CD4-positive, alpha-beta T cell treated with Interleukin-21 for 1 hour (primary cell): ENCODE measurements at regions not wholly inside any gene's neighbourhood (a gene's known extent, or its start where the extent isn't known, plus 50 kb on each side); places are given as distances from the start of the nearest gene placed in this dataset.
"Not testable (repeated sequence)": the region's sequence is repeated elsewhere in the genome, so short reads cannot be mapped to it uniquely, and the experiment has no call there.

Source experiments
- DNase-seq: peaks from one replicate; pipeline ENCODE4 v3.0.0-alpha.2; 2020

GRCh38 chr11:94235772-94236171, 68.6 kb upstream of the IZUMO1R start:
- not testable (repeated sequence) for DNase-seq

DNA sequence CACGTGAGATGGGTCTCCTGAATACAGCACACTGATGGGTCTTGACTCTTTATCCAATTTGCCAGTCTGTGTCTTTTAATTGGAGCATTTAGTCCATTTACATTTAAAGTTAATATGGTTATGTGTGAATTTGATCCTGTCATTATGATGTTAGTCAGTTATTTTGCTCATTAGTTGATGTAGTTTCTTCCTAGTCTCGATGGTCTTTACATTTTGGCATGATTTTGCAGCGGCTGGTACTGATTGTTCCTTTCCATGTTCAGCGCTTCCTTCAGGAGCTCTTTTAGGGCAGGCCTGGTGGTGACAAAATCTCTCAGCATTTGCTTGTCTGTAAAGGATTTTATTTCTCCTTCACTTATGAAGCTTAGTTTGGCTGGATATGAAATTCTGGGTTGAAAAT, 68.0 kb upstream of the IZUMO1R start:
- DNase-seq: not testable (repeated sequence)

- DNase-seq: peak; percentile 2
Observed at GRCh38 chr11:94237447-94238153, 66.8 kb upstream of the IZUMO1R start.

DNA sequence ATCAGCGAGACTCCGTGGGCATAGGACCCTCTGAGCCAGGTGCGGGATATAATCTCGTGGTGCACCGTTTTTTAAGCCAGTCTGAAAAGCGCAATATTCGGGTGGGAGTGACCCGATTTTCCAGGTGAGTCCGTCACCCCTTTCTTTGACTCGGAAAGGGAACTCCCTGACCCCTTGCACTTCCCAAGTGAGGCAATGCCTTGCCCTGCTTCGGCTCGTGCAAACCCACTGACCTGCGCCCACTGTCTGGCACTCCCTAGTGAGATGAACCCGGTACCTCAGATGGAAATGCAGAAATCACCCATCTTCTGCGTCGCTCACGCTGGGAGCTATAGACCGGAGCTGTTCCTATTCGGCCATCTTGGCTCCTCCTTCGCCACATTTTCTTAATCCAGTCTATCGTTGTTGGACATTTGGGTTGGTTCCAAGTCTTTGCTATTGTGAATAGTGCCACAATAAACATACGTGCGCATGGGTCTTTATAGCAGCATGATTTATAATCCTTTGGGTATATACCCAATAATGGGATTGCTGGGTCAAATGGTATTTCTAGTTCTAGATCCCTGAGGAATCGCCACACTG, 66.1 kb upstream of the IZUMO1R start:
- peak; percentile 4 for DNase-seq

DNA sequence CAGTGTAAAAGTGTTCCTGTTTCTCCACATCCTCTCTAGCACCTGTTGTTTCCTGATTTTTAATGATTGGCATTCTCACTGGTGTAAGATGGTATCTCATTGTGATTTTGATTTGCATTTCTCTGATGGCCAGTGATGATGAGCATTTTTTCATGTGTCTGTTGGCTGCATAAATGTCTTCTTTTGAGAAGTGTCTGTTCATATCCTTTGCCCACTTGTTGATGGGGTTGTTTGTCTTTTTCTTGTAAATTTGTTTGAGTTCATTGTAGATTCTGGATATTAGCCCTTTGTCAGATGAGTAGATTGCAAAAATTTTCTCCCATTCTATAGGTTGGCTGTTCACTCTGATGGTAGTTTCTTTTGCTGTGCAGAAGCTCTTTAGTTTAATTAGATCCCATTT, 65.6 kb upstream of the IZUMO1R start:
- not testable (repeated sequence) for DNase-seq

DNA sequence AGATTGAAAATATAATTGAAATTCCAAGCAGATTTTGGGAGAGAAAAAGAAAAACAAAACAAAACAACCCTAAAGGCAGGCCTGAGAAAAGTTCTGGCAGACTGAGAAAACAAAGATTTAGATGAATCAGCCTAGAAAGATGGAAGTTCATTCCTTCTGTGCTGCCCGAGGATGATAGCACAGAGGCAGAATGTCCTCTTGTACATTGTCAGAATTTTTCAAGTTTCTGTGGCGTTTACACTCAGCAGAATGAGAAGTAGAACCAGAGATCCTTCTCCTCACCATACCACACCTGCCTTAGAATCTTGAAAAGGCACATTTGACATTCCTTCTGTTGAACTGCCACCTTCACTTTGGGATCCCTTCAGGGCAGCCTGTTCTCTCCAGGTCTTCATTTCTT, 62.5 kb upstream of the IZUMO1R start:
- DNase-seq: no peak

DNA sequence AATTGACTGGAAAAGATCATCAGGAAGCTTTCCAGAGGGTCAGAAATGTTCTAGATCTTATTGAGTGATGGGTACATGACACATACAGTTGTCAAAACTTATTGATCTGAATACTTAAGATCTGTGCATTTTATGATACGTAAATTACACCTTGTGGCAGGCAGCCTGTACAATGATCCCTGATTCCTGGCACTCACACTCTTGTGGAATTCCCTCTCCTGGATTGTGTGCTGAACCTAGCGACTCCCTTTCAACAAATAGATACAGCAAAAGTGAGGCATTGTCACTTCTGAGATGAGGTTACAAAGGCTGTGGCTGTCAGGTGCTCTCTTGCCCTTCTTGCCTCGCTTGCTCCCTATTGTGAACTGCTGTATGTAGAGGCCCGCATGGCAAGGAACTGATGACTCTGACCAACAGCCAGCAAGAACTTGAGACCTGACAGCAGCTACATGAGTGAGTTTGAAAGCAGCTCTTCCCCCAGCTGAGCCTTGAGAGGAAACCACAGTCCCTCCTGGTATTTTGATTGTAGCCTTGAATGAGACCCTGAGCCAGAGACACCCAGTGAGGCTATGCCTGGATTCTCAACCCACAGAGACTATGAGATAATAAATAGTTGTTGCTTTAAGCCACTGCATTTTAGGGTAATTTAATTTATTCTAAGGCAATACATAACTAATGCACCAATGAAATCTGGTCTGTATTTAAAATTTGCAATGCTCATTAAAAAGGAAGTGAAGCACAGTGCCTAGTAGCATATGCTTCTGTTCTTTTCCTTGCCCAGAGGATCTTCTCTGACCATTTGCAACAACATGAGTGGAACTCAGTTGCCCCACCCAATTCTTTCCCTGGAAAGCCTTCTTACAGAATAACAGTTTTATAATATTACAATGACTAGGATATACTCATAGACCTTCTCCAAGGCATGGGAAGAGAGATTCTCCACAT, 60.5 kb upstream of the IZUMO1R start:
- DNase-seq: no peak

- DNase-seq: no peak
Observed at GRCh38 chr11:94245121-94245520, 59.3 kb upstream of the IZUMO1R start.

DNA sequence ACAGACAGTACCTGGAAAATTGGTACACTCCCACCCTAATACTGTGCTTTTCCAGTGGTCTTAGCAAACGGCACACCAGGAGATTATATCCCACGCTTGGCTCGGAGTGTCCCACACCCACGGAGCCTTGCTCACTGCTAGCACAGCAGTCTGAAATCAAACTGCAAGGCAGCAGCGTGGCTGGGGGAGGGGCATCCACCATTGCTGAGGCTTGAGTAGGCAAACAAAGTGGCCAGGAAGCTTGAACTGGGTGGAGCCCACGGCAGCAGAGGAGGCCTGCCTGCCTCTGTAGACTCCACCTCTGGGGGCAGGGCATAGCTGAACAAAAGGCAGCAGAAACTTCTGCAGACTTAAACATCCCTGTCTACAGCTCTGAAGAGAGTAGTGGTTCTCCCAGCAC, 56.1 kb upstream of the IZUMO1R start:
- DNase-seq: not testable (repeated sequence)

DNA sequence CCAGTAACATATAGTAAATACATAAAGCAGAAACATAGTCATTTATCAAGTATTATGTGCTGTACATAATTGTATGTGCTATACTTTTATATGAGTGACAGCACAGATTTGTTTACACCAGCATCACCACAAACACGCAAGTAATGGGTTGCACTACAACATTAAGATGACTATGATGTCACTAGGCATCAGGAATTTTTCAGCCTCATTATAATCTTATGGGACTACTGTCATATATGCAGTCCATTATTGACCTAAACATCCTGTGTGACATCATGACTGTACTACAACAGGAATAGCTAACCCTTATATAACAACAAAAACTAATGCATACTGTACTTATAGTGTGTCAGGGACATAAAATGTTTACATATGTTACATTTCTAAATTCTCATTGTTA, 50.2 kb upstream of the IZUMO1R start:
- DNase-seq: no peak
